HG03432 (cell line): ENCODE measurements at regions not wholly inside any gene's neighbourhood (a gene's known extent, or its start where the extent isn't known, plus 50 kb on each side); places are given as distances from the start of the nearest gene placed in this dataset.

Experiments
- ATAC-seq: cut with Tn5 transposase; IDR thresholded peaks from one replicate; pipeline ENCODE4 v1.9.1; 2021; ENCODE audit warnings: mild to moderate bottlenecking, moderate library complexity; ENCODE audit not compliant: unreplicated experiment

DNA sequence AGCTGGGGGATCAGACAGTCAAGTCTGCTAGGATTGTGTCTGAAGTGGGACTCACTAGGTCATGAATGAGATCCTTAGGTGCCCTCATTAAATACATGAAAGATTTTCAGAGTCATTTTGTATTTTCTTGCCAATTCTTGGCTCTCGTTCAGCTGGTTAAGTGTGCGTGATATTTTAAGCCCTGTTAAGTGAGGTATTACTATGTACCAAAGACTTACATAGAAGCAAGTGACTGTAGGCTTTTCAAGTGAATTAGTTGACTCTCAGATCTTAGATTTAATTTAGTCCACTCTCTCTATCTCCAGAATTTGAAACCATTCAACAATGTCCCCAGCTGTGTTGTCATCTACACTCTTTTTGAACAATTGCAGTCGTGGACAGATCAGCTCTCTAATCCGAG lies 219.4 kb downstream of the FOXL1 start:
- no peak for ATAC-seq

- ATAC-seq: no peak
Measured at GRCh38 chr16:86798247-86799041, 220.1 kb downstream of the FOXL1 start.

GRCh38 chr16:86799367-86799766 lies 221.0 kb downstream of the FOXL1 start:
- no peak for ATAC-seq

- no peak for ATAC-seq
Measured at GRCh38 chr16:86800894-86801293, 222.5 kb downstream of the FOXL1 start.

GRCh38 chr16:86802013-86802412 lies 223.7 kb downstream of the FOXL1 start:
- no peak for ATAC-seq

- no peak for ATAC-seq
Measured at GRCh38 chr16:86805188-86805587, 226.8 kb downstream of the FOXL1 start.

DNA sequence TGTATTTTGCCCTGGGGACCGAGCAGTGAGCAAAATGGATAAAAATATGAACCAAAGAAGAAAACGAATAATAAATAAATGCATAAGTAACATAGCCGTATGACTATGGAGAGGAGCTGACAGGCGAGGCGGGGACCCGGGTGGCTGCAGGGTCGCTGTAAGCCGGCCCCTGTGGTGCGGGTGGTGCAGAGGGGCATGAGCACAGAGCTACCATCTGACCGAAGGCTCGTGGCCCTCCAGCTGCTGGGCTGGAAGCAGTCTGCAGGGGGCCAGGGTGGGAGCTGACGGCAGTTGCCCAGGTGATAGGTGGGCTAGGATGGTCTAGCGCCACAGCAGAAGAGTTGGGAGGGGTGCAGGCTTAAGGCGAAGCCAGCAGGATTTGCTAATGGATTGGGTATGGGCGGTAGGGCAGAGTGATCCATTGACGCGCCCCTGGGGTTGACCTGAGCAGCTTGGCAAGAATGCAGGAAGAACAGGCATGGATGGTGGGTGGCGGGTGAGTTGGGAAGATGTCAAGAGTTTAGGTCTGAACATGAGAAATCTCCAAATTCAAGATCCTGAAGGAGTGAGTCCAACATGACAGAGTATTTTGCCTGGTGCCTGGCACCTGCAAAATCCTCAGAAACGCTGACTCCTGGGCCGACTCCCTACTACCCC lies 228.0 kb downstream of the FOXL1 start:
- ATAC-seq: no peak

- ATAC-seq: no peak
Measured at GRCh38 chr16:86806838-86807351, 228.5 kb downstream of the FOXL1 start.

- no peak for ATAC-seq
Measured at GRCh38 chr16:86808863-86809444, 230.6 kb downstream of the FOXL1 start.

- no peak for ATAC-seq
Measured at GRCh38 chr16:86809458-86809955, 231.2 kb downstream of the FOXL1 start.

GRCh38 chr16:86810062-86810461 lies 231.7 kb downstream of the FOXL1 start:
- ATAC-seq: no peak

GRCh38 chr16:86812363-86812970 lies 234.1 kb downstream of the FOXL1 start:
- no peak for ATAC-seq

DNA sequence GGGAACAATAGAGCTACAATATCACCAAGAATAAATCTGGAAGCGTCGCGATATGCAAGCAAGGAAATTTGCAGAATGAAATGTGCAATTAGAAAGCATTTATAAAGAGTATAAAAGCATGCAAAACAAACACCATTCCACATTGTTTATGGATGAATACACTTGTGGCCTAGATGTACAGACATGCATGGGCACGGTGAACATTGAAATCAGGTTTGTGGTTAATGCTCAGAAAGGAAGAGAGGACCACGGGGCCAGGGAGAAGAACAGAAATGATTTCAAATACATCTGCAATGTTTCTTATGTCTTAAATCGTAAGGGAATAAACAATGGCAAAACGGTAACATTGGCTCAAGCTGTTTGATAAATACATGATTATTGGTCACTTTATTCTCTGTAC lies 235.9 kb downstream of the FOXL1 start:
- ATAC-seq: no peak

DNA sequence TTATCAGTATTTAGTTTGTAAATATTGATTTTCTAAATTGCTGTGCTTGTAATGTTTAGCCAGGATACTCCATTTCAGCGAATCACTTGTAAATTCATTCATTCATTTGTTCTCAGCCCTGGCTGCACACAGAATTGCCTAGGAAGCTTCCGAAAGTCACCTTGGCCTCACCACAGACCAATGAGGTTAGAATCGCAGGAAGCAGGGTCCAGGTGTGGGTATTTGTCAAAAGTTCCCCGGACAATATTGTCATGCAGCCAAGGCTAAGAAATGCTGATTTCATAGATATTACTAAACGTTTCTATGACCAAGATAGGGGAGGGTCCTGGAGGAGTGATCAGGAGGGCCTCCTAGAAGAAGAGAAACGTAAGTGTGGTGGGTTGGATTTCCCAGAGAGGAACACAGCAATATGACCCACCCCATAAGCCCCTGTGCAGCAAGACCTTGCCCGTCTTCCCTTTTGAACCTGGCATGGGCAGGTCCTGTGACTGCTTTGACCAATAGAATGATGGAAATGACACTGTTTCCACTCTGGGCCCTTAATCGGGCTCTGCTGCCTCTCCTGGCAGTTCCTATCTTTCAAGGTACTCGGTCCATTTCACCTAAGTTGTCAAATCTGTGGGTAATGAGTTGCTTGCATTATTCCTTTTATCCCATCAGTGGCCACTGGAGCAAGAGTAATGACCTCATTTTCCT lies 238.7 kb downstream of the FOXL1 start:
- ATAC-seq: no peak

- no peak for ATAC-seq
Measured at GRCh38 chr16:86818671-86819532, 240.6 kb downstream of the FOXL1 start.

DNA sequence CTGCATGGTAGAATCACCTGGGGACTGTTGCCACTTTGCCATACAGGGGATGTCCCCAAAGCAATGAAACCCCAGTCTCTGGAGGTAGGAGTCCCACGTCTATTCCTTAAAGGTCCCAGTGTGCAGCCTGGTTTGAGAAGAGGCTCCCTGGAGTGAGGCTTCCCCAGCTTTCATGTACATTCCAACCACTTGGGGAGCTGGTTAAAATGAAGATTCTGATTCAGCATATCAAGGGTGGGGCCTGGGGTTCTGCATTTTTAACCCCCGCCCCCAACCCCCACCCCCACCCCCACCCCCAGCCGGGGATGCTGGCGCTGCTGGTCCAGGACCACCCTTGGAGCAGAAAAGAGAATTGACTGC lies 241.2 kb downstream of the FOXL1 start:
- ATAC-seq: no peak

- no peak for ATAC-seq
Measured at GRCh38 chr16:86821895-86822294, 243.5 kb downstream of the FOXL1 start.

DNA sequence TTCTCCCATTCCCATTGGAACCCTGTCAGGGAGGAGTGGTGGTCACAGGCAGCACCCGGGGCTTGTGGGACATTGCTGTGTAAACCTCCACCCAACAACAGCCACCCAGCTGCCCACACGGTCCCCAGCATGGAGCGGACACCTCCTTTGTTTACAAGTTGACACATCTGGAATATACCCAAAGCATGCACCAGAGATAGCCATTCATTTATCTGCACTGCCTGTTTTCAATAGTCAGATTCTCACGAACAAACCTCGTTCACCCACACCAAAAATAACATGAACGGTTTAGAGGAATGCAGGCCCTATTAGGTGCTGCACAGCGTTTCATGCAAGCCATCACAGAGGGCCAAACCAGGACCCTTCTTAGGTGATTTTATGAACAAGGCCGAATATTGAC lies 244.8 kb downstream of the FOXL1 start:
- ATAC-seq: no peak

DNA sequence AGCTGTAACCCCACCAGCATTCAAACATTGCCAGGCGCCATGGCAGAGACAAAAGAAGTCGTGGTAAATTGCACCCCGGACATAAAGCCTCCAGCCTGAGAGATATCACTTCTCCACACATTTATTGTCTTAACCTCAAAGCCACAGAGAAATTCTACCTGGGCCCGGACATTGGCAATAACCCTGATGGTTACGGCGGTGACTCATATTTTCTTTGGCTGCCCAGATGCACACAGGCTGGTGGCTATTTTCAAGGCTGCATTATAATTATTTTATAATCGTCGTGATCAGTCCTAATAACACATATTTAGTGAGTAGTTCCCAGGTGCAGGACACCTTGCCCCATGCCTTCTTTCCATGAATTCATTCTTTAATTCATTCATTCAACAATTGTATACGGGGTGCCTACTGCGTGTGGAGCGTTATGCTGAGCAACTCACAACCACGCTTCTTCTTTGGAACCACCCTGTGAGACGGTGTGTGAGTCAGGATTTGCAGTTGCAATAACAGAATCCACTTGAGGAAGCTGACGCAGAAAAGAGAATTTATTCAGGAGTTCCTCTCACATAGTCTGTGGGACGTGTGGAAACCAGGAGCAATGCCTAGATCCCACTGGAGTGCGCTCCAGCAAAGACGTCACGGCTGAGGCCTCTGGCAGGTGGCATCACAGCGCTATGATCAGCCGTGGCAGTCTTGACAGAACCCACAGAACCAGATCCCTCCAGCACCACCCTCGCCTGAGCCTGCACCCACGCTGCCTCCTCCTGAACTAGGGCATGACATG lies 245.7 kb downstream of the FOXL1 start:
- ATAC-seq: no peak
